Neural cell (in vitro differentiated cells): ENCODE measurements at regions not wholly inside any gene's neighbourhood (a gene's known extent, or its start where the extent isn't known, plus 50 kb on each side); places are given as distances from the start of the nearest gene placed in this dataset.

Source experiments
- H2AFZ ChIP-seq: fragments of 200-600, 300-800 bp; sonication (generic), shearing (Covaris generic); 2 replicates; pipeline ENCODE4 v1.6.0; 2014; ENCODE audit warnings: low read depth, mild to moderate bottlenecking, antibody characterized with exemption, low read length, moderate library complexity
- H3F3A ChIP-seq: fragments of 200-600 bp; shearing (Covaris generic); 2 replicates; pipeline ENCODE4 v1.6.1; 2016; ENCODE audit warnings: mild to moderate bottlenecking, moderate library complexity, mixed read lengths, antibody characterized with exemption, low read length; ENCODE audit not compliant: insufficient read depth, poor library complexity, severe bottlenecking
- H3K27ac ChIP-seq: fragments of 200-600, 300-800 bp; sonication (generic), shearing (Covaris generic); 2 replicates; pipeline ENCODE4 v1.5.1; 2014; ENCODE audit warnings: mild to moderate bottlenecking, low read length, moderate library complexity
- H3K27me3 ChIP-seq: fragments of 300-800, 200-600 bp; sonication (generic), shearing (Covaris generic); 2 replicates; pipeline ENCODE4 v1.6.0; 2014; ENCODE audit warnings: mild to moderate bottlenecking, low read depth, low read length, moderate library complexity; ENCODE audit not compliant: insufficient read depth
- H3K36me3 ChIP-seq: fragments of 300-800, 200-600 bp; sonication (generic), shearing (Covaris generic); 2 replicates; pipeline ENCODE4 v1.5.1; 2014; ENCODE audit warnings: mild to moderate bottlenecking, antibody characterized with exemption, low read length, moderate library complexity; ENCODE audit not compliant: insufficient read depth
- H3K4me2 ChIP-seq: fragments of 300-800, 200-600 bp; sonication (generic), shearing (Covaris generic); 2 replicates; pipeline ENCODE4 v1.6.0; 2014; ENCODE audit warnings: mild to moderate bottlenecking, low read length
- H3K4me3 ChIP-seq: fragments of 300-800, 200-600 bp; sonication (generic), shearing (Covaris generic); 2 replicates; pipeline ENCODE4 v1.5.1; 2014; ENCODE audit warnings: mild to moderate bottlenecking, low read length, moderate library complexity
- H3K79me2 ChIP-seq: fragments of 200-600 bp; shearing (Covaris generic); replicated peaks from 2 replicates; pipeline ENCODE4 v1.6.0; 2014; ENCODE audit warnings: mild to moderate bottlenecking, low read length, moderate library complexity; ENCODE audit not compliant: insufficient read depth
- H3K9ac ChIP-seq: fragments of 300-800, 200-600 bp; sonication (generic), shearing (Covaris generic); 2 replicates; pipeline ENCODE4 v1.6.1; 2016; ENCODE audit warnings: mild to moderate bottlenecking, low read length, mixed read lengths
- H3K9me2 ChIP-seq: fragments of 200-600 bp; shearing (Covaris generic); 2 replicates; pipeline ENCODE4 v1.6.1; 2016; ENCODE audit warnings: mild to moderate bottlenecking, low read length, mixed read lengths; ENCODE audit not compliant: insufficient read depth
- H3K9me3 ChIP-seq: fragments of 200-600, 300-800 bp; sonication (generic), shearing (Covaris generic); 2 replicates; pipeline ENCODE4 v1.6.1; 2016; ENCODE audit warnings: mild to moderate bottlenecking, mixed run types, low read length, moderate library complexity, mixed read lengths
- H4K20me1 ChIP-seq: fragments of 200-600 bp; shearing (Covaris generic); 2 replicates; pipeline ENCODE4 v1.6.1; 2016; ENCODE audit warnings: mild to moderate bottlenecking, mixed run types; ENCODE audit not compliant: insufficient read depth
- CTCF ChIP-seq: fragments of 450-650 bp; IDR thresholded peaks from 2 replicates; pipeline ENCODE4 v1.5.1; 2014; ENCODE audit warnings: antibody characterized with exemption, mild to moderate bottlenecking, moderate library complexity; ENCODE audit not compliant: poor library complexity, severe bottlenecking
- EP300 ChIP-seq: fragments of 450-650 bp; conservative IDR thresholded peaks from 2 replicates; pipeline ENCODE4 v1.6.1; 2014; ENCODE audit warnings: antibody characterized with exemption, mild to moderate bottlenecking, moderate library complexity; ENCODE audit not compliant: poor library complexity, severe bottlenecking
- EZH2 ChIP-seq: fragments of 200-600, 300-800 bp; shearing (Covaris generic), sonication (generic); IDR thresholded peaks from 2 replicates; pipeline ENCODE4 v1.6.1; 2014; ENCODE audit warnings: antibody characterized with exemption, low read length, borderline replicate concordance, mild to moderate bottlenecking; ENCODE audit not compliant: insufficient read depth, poor library complexity, severe bottlenecking
- POLR2AphosphoS5 ChIP-seq: IDR thresholded peaks from 2 replicates; pipeline ENCODE4 v1.6.1; 2012
- RAD21 ChIP-seq: fragments of 450-650 bp; conservative IDR thresholded peaks from 2 replicates; pipeline ENCODE4 v1.6.1; 2014; ENCODE audit warnings: antibody characterized with exemption, mild to moderate bottlenecking, moderate library complexity
- REST ChIP-seq: IDR thresholded peaks from 2 replicates; pipeline ENCODE4 v1.6.1; 2012; ENCODE audit warnings: borderline replicate concordance
- SMC3 ChIP-seq: fragments of 450-650 bp; conservative IDR thresholded peaks from 2 replicates; pipeline ENCODE4 v1.6.1; 2014; ENCODE audit warnings: antibody characterized with exemption, mild to moderate bottlenecking, moderate library complexity; ENCODE audit not compliant: poor library complexity
- TAF1 ChIP-seq: IDR thresholded peaks from 2 replicates; pipeline ENCODE4 v1.6.1; 2012; ENCODE audit warnings: low read depth

- Histone ChIP-seq H3K9me3 (no peaks in the 10 kb centered on the region), H4K20me1 (no peaks in the 10 kb centered on the region), H3F3A (no peaks in the 10 kb centered on the region), H3K9me2 (no peaks in the 10 kb centered on the region), H3K79me2 (no peaks in the 10 kb centered on the region), H3K27me3 (no peaks in the 10 kb centered on the region), H3K36me3 (no peaks in the 10 kb centered on the region), H3K4me2 (no peak overlapping the region), H3K9ac (no peak overlapping the region), H2AFZ (no peak overlapping the region), H3K4me3 (no peak overlapping the region), H3K27ac (no peak overlapping the region)
- no peak for TF ChIP-seq RAD21
- no peak for TF ChIP-seq TAF1
- no peak for TF ChIP-seq EP300
Observed at GRCh38 chr16:5487728-5488127, 390.1 kb upstream of the EEF2KMT start.

GRCh38 chr16:5482256-5482655 lies 384.7 kb upstream of the EEF2KMT start:
- H3F3A ChIP-seq, result no peaks in the 10 kb centered on the region
- no peak overlapping the region for H2AFZ ChIP-seq
- H3K27me3 ChIP-seq, result no peaks in the 10 kb centered on the region
- H3K36me3 ChIP-seq, result no peaks in the 10 kb centered on the region
- H3K9me3 ChIP-seq, result no peaks in the 10 kb centered on the region
- H3K9ac ChIP-seq, result no peak overlapping the region
- H3K79me2 ChIP-seq, result no peaks in the 10 kb centered on the region
- no peak overlapping the region for H3K4me2 ChIP-seq
- TF ChIP-seq REST, result no peak
- no peak for TF ChIP-seq EP300
- TF ChIP-seq RAD21, result no peak
- TF ChIP-seq SMC3, result no peak
- no peak for TF ChIP-seq CTCF
- no peak for TF ChIP-seq EZH2
- TF ChIP-seq TAF1, result no peak
- no peaks in the 10 kb centered on the region for H4K20me1 ChIP-seq
- no peaks in the 10 kb centered on the region for H3K9me2 ChIP-seq
- no peak overlapping the region for H3K27ac ChIP-seq
- H3K4me3 ChIP-seq, result no peak overlapping the region

- H3F3A ChIP-seq, result no peaks in the 10 kb centered on the region
- H3K27ac ChIP-seq, result no peak overlapping the region
- H3K9me3 ChIP-seq, result no peaks in the 10 kb centered on the region
- TF ChIP-seq REST (no peak), SMC3 (no peak), RAD21 (no peak), CTCF (no peak), POLR2AphosphoS5 (no peak), TAF1 (no peak), EP300 (no peak)
- no peak overlapping the region for H3K4me2 ChIP-seq
- H3K27me3 ChIP-seq, result no peaks in the 10 kb centered on the region
- no peaks in the 10 kb centered on the region for H4K20me1 ChIP-seq
- no peaks in the 10 kb centered on the region for H3K36me3 ChIP-seq
- H3K9ac ChIP-seq, result no peak overlapping the region
- H3K4me3 ChIP-seq, result no peak overlapping the region
- H3K9me2 ChIP-seq, result no peaks in the 10 kb centered on the region
- H2AFZ ChIP-seq, result no peak overlapping the region
- H3K79me2 ChIP-seq, result no peaks in the 10 kb centered on the region
Observed at GRCh38 chr16:5480431-5481195, 383.0 kb upstream of the EEF2KMT start.
